Fibroblast of lung (primary cell): ENCODE measurements at regions not wholly inside any gene's neighbourhood (a gene's known extent, or its start where the extent isn't known, plus 50 kb on each side); places are given as distances from the start of the nearest gene placed in this dataset.

Source experiments
- DNase-seq, 2 donors: peaks; one replicate each; pipeline versions ENCODE4 v3.0.0 to v3.0.0-alpha.2; 2010; ENCODE audit warnings: low read depth in 2 of 2
- H2AFZ ChIP-seq: 2 replicates; pipeline ENCODE4 v1.5.1; 2012; ENCODE audit warnings: low read length, control low read depth, inconsistent platforms
- H3K27ac ChIP-seq: 2 replicates; pipeline ENCODE4 v1.5.1; 2011; ENCODE audit warnings: low read length, control low read depth; ENCODE audit not compliant: insufficient read depth
- H3K27me3 ChIP-seq: 2 replicates; pipeline ENCODE4 v1.5.1; 2011; ENCODE audit warnings: mild to moderate bottlenecking, low read length; ENCODE audit not compliant: control insufficient read depth, insufficient read depth
- H3K36me3 ChIP-seq: 2 replicates; pipeline ENCODE4 v1.5.1; 2011; ENCODE audit warnings: low read length; ENCODE audit not compliant: control insufficient read depth, insufficient read depth
- H3K4me1 ChIP-seq: 2 replicates; pipeline ENCODE4 v1.5.1; 2011; ENCODE audit warnings: low read length; ENCODE audit not compliant: control insufficient read depth, insufficient read depth; ENCODE audit errors: extremely low read depth
- H3K4me2 ChIP-seq: 2 replicates; pipeline ENCODE4 v1.5.1; 2011; ENCODE audit warnings: low read length, control low read depth; ENCODE audit not compliant: insufficient read depth; ENCODE audit errors: extremely low read depth
- H3K4me3 ChIP-seq, 4 experiments: fragments of 200-600 bp in 1 of 4; sonication (generic) in 1 of 4; replicated peaks in 1 of 4; 2 replicates each; pipeline ENCODE4 v1.5.1; 2011 to 2016; ENCODE audit warnings: low read length in 4 of 4, low read depth in 3 of 4, mild to moderate bottlenecking in 3 of 4, control low read depth in 2 of 4, inconsistent platforms in 1 of 4, mixed read lengths in 1 of 4; ENCODE audit not compliant: insufficient read depth in 1 of 4; ENCODE audit errors: control extremely low read depth in 1 of 4
- H3K79me2 ChIP-seq: 2 replicates; pipeline ENCODE4 v1.5.1; 2012; ENCODE audit warnings: mild to moderate bottlenecking, low read length, inconsistent platforms; ENCODE audit not compliant: control insufficient read depth, insufficient read depth
- H3K9ac ChIP-seq: 2 replicates; pipeline ENCODE4 v1.5.1; 2011; ENCODE audit warnings: mild to moderate bottlenecking, low read length, control low read depth; ENCODE audit not compliant: insufficient read depth
- H3K9me3 ChIP-seq: 2 replicates; pipeline ENCODE4 v1.5.1; 2012; ENCODE audit warnings: low read depth, low read length; ENCODE audit not compliant: control insufficient read depth, insufficient read depth
- H4K20me1 ChIP-seq: 2 replicates; pipeline ENCODE4 v1.5.1; 2011; ENCODE audit warnings: low read length; ENCODE audit not compliant: control insufficient read depth, insufficient read depth; ENCODE audit errors: extremely low read depth
- CTCF ChIP-seq, 2 donors: IDR thresholded peaks in 1 of 2; conservative IDR thresholded peaks in 1 of 2; 1 replicate in 1 of 2; 2 replicates in 1 of 2; pipeline ENCODE4 v1.5.1; 2011 to 2012; ENCODE audit warnings: low read length in 2 of 2, control low read depth in 1 of 2, inconsistent platforms in 1 of 2, low read depth in 1 of 2, mild to moderate bottlenecking in 1 of 2
- EZH2 ChIP-seq: IDR thresholded peaks from 2 replicates; pipeline ENCODE4 v1.5.1; 2012; ENCODE audit warnings: low read length, control low read depth, mild to moderate bottlenecking; ENCODE audit errors: missing control alignments

- no peak overlapping the region for H3K27ac ChIP-seq
- H3K4me1 ChIP-seq, result peaks cover 4% of the 10 kb centered on the region
- no peak overlapping the region for H3K4me3 ChIP-seq
- no peak overlapping the region for H2AFZ ChIP-seq
- no peak overlapping the region for H3K9ac ChIP-seq
- H3K4me2 ChIP-seq, result no peak overlapping the region
- no peaks in the 10 kb centered on the region for H4K20me1 ChIP-seq
- no peak for TF ChIP-seq CTCF (conservative IDR thresholded peaks at IDR 0.05 in 1 of 2, IDR thresholded peaks at IDR 0.05 in 1 of 2; ENCODE audit: low read depth in 1 of 2, low read length in 2 of 2)
- no peak for TF ChIP-seq EZH2
- no peak for DNase-seq
- no peaks in the 10 kb centered on the region for H3K27me3 ChIP-seq
- H3K79me2 ChIP-seq, result no peaks in the 10 kb centered on the region
- no peaks in the 10 kb centered on the region for H3K36me3 ChIP-seq
- no peaks in the 10 kb centered on the region for H3K9me3 ChIP-seq
Measured at GRCh38 chr6:140230282-140230681, 855.8 kb upstream of the CITED2 start.

- no peaks in the 10 kb centered on the region for H3K36me3 ChIP-seq
- no peak overlapping the region for H2AFZ ChIP-seq
- H3K9ac ChIP-seq, result no peak overlapping the region
- TF ChIP-seq CTCF (conservative IDR thresholded peaks at IDR 0.05 in 1 of 2, IDR thresholded peaks at IDR 0.05 in 1 of 2; ENCODE audit: low read depth in 1 of 2, low read length in 2 of 2) (no peak), EZH2 (no peak)
- no peak for DNase-seq
- no peaks in the 10 kb centered on the region for H4K20me1 ChIP-seq
- H3K4me2 ChIP-seq, result no peak overlapping the region
- H3K27ac ChIP-seq, result no peak overlapping the region
- H3K4me3 ChIP-seq, result no peak overlapping the region
- H3K27me3 ChIP-seq, result no peaks in the 10 kb centered on the region
- no peaks in the 10 kb centered on the region for H3K9me3 ChIP-seq
- peaks cover 4% of the 10 kb centered on the region for H3K4me1 ChIP-seq
- H3K79me2 ChIP-seq, result no peaks in the 10 kb centered on the region
Measured at GRCh38 chr6:140228491-140228890, 854.0 kb upstream of the CITED2 start.

- Histone ChIP-seq H3K9me3 (no peaks in the 10 kb centered on the region), H3K36me3 (no peaks in the 10 kb centered on the region), H3K9ac (no peak overlapping the region), H3K79me2 (no peaks in the 10 kb centered on the region), H3K4me2 (no peak overlapping the region), H3K4me1 (peaks cover 4% of the 10 kb centered on the region), H4K20me1 (no peaks in the 10 kb centered on the region), H2AFZ (no peak overlapping the region), H3K27me3 (no peaks in the 10 kb centered on the region), H3K4me3 (no peak overlapping the region), H3K27ac (no peak overlapping the region)
- no peak for DNase-seq
- TF ChIP-seq EZH2 (no peak), CTCF (conservative IDR thresholded peaks at IDR 0.05 in 1 of 2, IDR thresholded peaks at IDR 0.05 in 1 of 2; ENCODE audit: low read depth in 1 of 2, low read length in 2 of 2) (no peak)
Measured at GRCh38 chr6:140226637-140227036, 852.2 kb upstream of the CITED2 start.
